Liver (tissue), 8 donors: ENCODE measurements at regions not wholly inside any gene's neighbourhood (a gene's known extent, or its start where the extent isn't known, plus 50 kb on each side); places are given as distances from the start of the nearest gene placed in this dataset.

Experiments used
- DNase-seq: peaks from one replicate; pipeline ENCODE4 v3.0.0-alpha.2; 2017; ENCODE audit warnings: low spot score
- H3K27ac ChIP-seq, 2 donors: one replicate each; pipeline ENCODE4 v1.7.0; 2013; ENCODE audit warnings: inconsistent platforms in 2 of 2, low read length in 2 of 2, control low read depth in 1 of 2, low read depth in 1 of 2, mild to moderate bottlenecking in 1 of 2
- H3K27me3 ChIP-seq, 4 donors: one replicate each; pipeline versions ENCODE4 v1.6.1 to v1.7.0; 2013; ENCODE audit warnings: low read length in 3 of 4, inconsistent platforms in 1 of 4, mild to moderate bottlenecking in 1 of 4, moderate library complexity in 1 of 4; ENCODE audit not compliant: control insufficient read depth in 4 of 4, insufficient read depth in 4 of 4
- H3K36me3 ChIP-seq, 4 donors: one replicate each; pipeline versions ENCODE4 v1.6.1 to v1.7.0; 2013; ENCODE audit warnings: low read length in 3 of 4, mild to moderate bottlenecking in 3 of 4, low read depth in 1 of 4, moderate library complexity in 1 of 4; ENCODE audit not compliant: control insufficient read depth in 4 of 4, insufficient read depth in 3 of 4
- H3K4me1 ChIP-seq, 4 donors: one replicate each; pipeline versions ENCODE4 v1.6.1 to v1.7.0; 2013; ENCODE audit warnings: low read length in 3 of 4, mild to moderate bottlenecking in 3 of 4, moderate library complexity in 1 of 4; ENCODE audit not compliant: control insufficient read depth in 4 of 4, insufficient read depth in 4 of 4
- H3K4me3 ChIP-seq, 3 donors: one replicate each; pipeline versions ENCODE4 v1.6.1 to v1.7.0; 2013; ENCODE audit warnings: low read length in 3 of 3, control low read depth in 1 of 3, low read depth in 1 of 3, mild to moderate bottlenecking in 1 of 3
- H3K9ac ChIP-seq, 2 donors: one replicate each; pipeline ENCODE4 v1.7.0; 2013; ENCODE audit warnings: low read length in 2 of 2, mild to moderate bottlenecking in 2 of 2, moderate library complexity in 2 of 2, control low read depth in 1 of 2, low read depth in 1 of 2
- H3K9me3 ChIP-seq, 4 donors: one replicate each; pipeline versions ENCODE4 v1.6.1 to v1.7.0; 2013; ENCODE audit warnings: low read length in 3 of 4; ENCODE audit not compliant: control insufficient read depth in 4 of 4
- ATF3 ChIP-seq: IDR thresholded peaks from 2 replicates; pipeline ENCODE4 v1.6.1; 2016; ENCODE audit warnings: antibody characterized with exemption
- CTCF ChIP-seq: fragments of 150-350 bp; IDR thresholded peaks from 2 replicates; pipeline ENCODE4 v1.5.1; 2017; ENCODE audit warnings: improper control_type of control experiment, low read depth, low read length; ENCODE audit not compliant: missing input control
- EGR1 ChIP-seq, 2 donors: IDR thresholded peaks; 2 replicates each; pipeline ENCODE4 v1.6.1; 2016 to 2018; ENCODE audit warnings: antibody characterized with exemption in 2 of 2, low read depth in 2 of 2
- FOXA1 ChIP-seq: IDR thresholded peaks from 2 replicates; pipeline ENCODE4 v1.6.1; 2016; ENCODE audit warnings: antibody characterized with exemption
- FOXA2 ChIP-seq: IDR thresholded peaks from 2 replicates; pipeline ENCODE4 v1.6.1; 2016; ENCODE audit warnings: antibody characterized with exemption
- GABPA ChIP-seq, 2 donors: IDR thresholded peaks in 1 of 2; conservative IDR thresholded peaks in 1 of 2; 2 replicates each; pipeline ENCODE4 v1.6.1; 2016; ENCODE audit warnings: antibody characterized with exemption in 2 of 2, mild to moderate bottlenecking in 1 of 2, moderate library complexity in 1 of 2
- HNF4G ChIP-seq: IDR thresholded peaks from 2 replicates; pipeline ENCODE4 v1.6.1; 2016; ENCODE audit warnings: antibody characterized with exemption
- JUND ChIP-seq, 2 donors: IDR thresholded peaks; 2 replicates each; pipeline ENCODE4 v1.6.1; 2016; ENCODE audit warnings: antibody characterized with exemption in 2 of 2
- NR2F2 ChIP-seq: IDR thresholded peaks from 2 replicates; pipeline ENCODE4 v1.6.1; 2016; ENCODE audit warnings: antibody characterized with exemption
- RAD21 ChIP-seq, 2 donors: IDR thresholded peaks; 2 replicates each; pipeline ENCODE4 v1.6.1; 2016; ENCODE audit warnings: antibody characterized with exemption in 2 of 2, mild to moderate bottlenecking in 2 of 2
- RXRA ChIP-seq, 2 donors: IDR thresholded peaks; 2 replicates each; pipeline ENCODE4 v1.6.1; 2017 to 2018; ENCODE audit warnings: antibody characterized with exemption in 2 of 2, mild to moderate bottlenecking in 1 of 2
- SP1 ChIP-seq: IDR thresholded peaks from 2 replicates; pipeline ENCODE4 v1.6.1; 2018; ENCODE audit warnings: antibody characterized with exemption, mild to moderate bottlenecking
- TAF1 ChIP-seq: conservative IDR thresholded peaks from 2 replicates; pipeline ENCODE4 v1.6.1; 2016; ENCODE audit warnings: antibody characterized with exemption, mild to moderate bottlenecking
- YY1 ChIP-seq: IDR thresholded peaks from 2 replicates; pipeline ENCODE4 v1.6.1; 2016; ENCODE audit warnings: antibody characterized with exemption, mild to moderate bottlenecking
- ZBTB33 ChIP-seq: IDR thresholded peaks from 2 replicates; pipeline ENCODE4 v1.6.1; 2016; ENCODE audit warnings: antibody characterized with exemption
- whole genome bisulfite sequencing: extraction: QIAGEN DNeasy Blood & Tissue Kit; methylation state at CpG from one replicate; pipeline ENCODE4 v1.1.7; 2013; 5-methylcytosine and 5-hydroxymethylcytosine counted together
- TF ChIP-seq, protein P1 (sequence below): IDR thresholded peaks from 2 replicates; pipeline ENCODE4 v1.6.1; 2016; ENCODE audit warnings: antibody characterized with exemption, mild to moderate bottlenecking
- TF ChIP-seq, protein P2 (sequence below): IDR thresholded peaks from 2 replicates; pipeline ENCODE4 v1.6.1; 2016; ENCODE audit warnings: antibody characterized with exemption
- donor health status: healthy.
- donor health status: healthy.
- donor health status: healthy.
- donor health status: healthy.
- donor health status: healthy.

DNA sequence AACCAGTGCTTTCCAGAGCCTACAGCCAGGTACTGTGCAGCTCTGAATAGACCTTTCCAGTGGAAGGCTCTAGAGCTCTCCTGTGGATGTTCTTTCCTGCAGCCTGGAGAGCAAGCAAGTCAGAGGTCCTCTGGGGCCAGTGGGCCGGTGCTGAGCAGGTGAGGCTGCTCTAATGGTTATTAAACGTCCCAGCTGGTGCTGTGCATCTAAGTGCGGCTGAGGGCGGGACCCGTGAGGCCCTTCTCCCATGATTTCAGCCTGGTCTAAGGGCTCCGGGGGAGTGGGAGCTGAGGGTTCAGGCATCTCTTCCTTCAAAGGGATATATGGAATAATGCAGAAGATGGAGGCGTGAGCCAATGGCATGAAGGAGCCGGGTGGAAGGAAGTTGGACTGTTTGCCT, 83.7 kb upstream of the SDK2 start:
- TF ChIP-seq FOXA2 (no peak), FOXA1 (no peak), NR2F2 (no peak), YY1 (no peak), ATF3 (no peak), JUND (IDR thresholded peaks at IDR 0.05) (no peak), ZBTB33 (no peak)
- TF ChIP-seq, protein P1, sequence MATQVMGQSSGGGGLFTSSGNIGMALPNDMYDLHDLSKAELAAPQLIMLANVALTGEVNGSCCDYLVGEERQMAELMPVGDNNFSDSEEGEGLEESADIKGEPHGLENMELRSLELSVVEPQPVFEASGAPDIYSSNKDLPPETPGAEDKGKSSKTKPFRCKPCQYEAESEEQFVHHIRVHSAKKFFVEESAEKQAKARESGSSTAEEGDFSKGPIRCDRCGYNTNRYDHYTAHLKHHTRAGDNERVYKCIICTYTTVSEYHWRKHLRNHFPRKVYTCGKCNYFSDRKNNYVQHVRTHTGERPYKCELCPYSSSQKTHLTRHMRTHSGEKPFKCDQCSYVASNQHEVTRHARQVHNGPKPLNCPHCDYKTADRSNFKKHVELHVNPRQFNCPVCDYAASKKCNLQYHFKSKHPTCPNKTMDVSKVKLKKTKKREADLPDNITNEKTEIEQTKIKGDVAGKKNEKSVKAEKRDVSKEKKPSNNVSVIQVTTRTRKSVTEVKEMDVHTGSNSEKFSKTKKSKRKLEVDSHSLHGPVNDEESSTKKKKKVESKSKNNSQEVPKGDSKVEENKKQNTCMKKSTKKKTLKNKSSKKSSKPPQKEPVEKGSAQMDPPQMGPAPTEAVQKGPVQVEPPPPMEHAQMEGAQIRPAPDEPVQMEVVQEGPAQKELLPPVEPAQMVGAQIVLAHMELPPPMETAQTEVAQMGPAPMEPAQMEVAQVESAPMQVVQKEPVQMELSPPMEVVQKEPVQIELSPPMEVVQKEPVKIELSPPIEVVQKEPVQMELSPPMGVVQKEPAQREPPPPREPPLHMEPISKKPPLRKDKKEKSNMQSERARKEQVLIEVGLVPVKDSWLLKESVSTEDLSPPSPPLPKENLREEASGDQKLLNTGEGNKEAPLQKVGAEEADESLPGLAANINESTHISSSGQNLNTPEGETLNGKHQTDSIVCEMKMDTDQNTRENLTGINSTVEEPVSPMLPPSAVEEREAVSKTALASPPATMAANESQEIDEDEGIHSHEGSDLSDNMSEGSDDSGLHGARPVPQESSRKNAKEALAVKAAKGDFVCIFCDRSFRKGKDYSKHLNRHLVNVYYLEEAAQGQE: no peak
- peaks cover 0 to 3% (median 0%) of the 10 kb centered on the region in 4 donors for H3K27me3 ChIP-seq
- H3K36me3 ChIP-seq: no peaks in the 10 kb centered on the region
- no peak overlapping the region for H3K4me3 ChIP-seq
- H3K4me1 ChIP-seq: no peaks in the 10 kb centered on the region
- H3K9ac ChIP-seq: no peak overlapping the region
- WGBS: 84% methylated on average over 8 of the region's 8 CpGs
- no peak overlapping the region for H3K27ac ChIP-seq
- peaks cover 0 to 9% (median 0%) of the 10 kb centered on the region in 4 donors for H3K9me3 ChIP-seq
- no peak for DNase-seq

DNA sequence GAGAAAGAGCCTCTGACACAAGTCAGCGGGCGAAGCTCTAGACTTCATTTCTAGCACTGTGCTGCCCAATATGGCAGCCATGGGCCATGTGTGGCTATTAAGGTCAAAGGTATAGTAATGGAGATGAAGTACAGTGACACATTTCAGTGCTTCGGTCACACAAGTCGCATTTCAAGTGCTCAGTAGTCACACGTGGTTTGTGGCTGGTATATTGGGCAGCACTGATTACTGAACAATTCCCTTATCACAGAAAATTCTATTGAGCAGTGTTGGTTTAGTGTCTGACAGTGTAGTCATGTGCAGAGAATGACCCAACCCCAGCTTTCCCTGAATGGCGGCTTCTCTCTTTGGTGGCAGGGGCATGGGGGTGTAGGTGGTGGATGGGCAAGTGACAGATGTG, 84.9 kb upstream of the SDK2 start:
- H3K36me3 ChIP-seq: no peaks in the 10 kb centered on the region
- H3K9ac ChIP-seq: no peak overlapping the region
- H3K27ac ChIP-seq: no peak overlapping the region
- no peak for DNase-seq
- H3K4me1 ChIP-seq: no peaks in the 10 kb centered on the region
- no peak overlapping the region for H3K4me3 ChIP-seq
- H3K27me3 ChIP-seq: peaks cover 0 to 3% (median 0%) of the 10 kb centered on the region in 4 donors
- WGBS: 85% methylated on average over 6 of the region's 6 CpGs
- TF ChIP-seq YY1: no peak
- TF ChIP-seq ATF3: no peak
- no peak for TF ChIP-seq RAD21 (IDR thresholded peaks at IDR 0.05)
- no peak for TF ChIP-seq FOXA1
- no peak for TF ChIP-seq TAF1
- TF ChIP-seq, protein P2, sequence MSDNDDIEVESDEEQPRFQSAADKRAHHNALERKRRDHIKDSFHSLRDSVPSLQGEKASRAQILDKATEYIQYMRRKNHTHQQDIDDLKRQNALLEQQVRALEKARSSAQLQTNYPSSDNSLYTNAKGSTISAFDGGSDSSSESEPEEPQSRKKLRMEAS: no peak
- TF ChIP-seq NR2F2: no peak
- no peak for TF ChIP-seq CTCF
- TF ChIP-seq GABPA (IDR thresholded peaks at IDR 0.05 in 1 of 2, conservative IDR thresholded peaks at IDR 0.05 in 1 of 2): no peak
- TF ChIP-seq HNF4G: no peak
- TF ChIP-seq, protein P1: no peak
- no peak for TF ChIP-seq FOXA2
- TF ChIP-seq SP1: no peak
- TF ChIP-seq EGR1 (IDR thresholded peaks at IDR 0.05; ENCODE audit: low read depth in 2 of 2): no peak
- no peak for TF ChIP-seq JUND (IDR thresholded peaks at IDR 0.05)
- TF ChIP-seq RXRA (IDR thresholded peaks at IDR 0.05): no peak
- H3K9me3 ChIP-seq: peaks cover 0 to 9% (median 0%) of the 10 kb centered on the region in 4 donors
